22Rv1 (cell line): ENCODE measurements at regions not wholly inside any gene's neighbourhood (a gene's known extent, or its start where the extent isn't known, plus 50 kb on each side); places are given as distances from the start of the nearest gene placed in this dataset.

Experiments
- CTCF ChIP-seq: fragments of 450-650 bp; IDR thresholded peaks from 2 replicates; pipeline ENCODE4 v1.5.1; 2017; ENCODE audit warnings: mild to moderate bottlenecking
- ZFX ChIP-seq: fragments of 450-650 bp; IDR thresholded peaks from 2 replicates; pipeline ENCODE4 v1.6.1; 2017; ENCODE audit warnings: antibody characterized with exemption, borderline replicate concordance

- TF ChIP-seq CTCF (no peak), ZFX (no peak)
Measured at GRCh38 chr4:56745042-56745441, 63.9 kb upstream of the HOPX start.
